A204.1 (cell line): ENCODE measurements at regions not wholly inside any gene's neighbourhood (a gene's known extent, or its start where the extent isn't known, plus 50 kb on each side); places are given as distances from the start of the nearest gene placed in this dataset.
"Not testable (repeated sequence)": the region's sequence is repeated elsewhere in the genome, so short reads cannot be mapped to it uniquely, and the experiment has no call there.

Source experiments
- FAIRE-seq: peaks from 2 replicates; lab custom pipeline; 2012; peaks lifted over from hg19 to GRCh38; lab: Jason Lieb, UNC

GRCh38 chr4:79266136-79266535 is 59.7 kb downstream of the NAA11 start:
- FAIRE-seq: no peak

GRCh38 chr4:79259242-79259641 is 66.6 kb downstream of the NAA11 start:
- FAIRE-seq: no peak

- no peak for FAIRE-seq
Measured at GRCh38 chr4:79258614-79259176, 67.2 kb downstream of the NAA11 start.

GRCh38 chr4:79257953-79258613 is 67.8 kb downstream of the NAA11 start:
- no peak for FAIRE-seq

- FAIRE-seq: no peak
Measured at GRCh38 chr4:79255793-79256192, 70.1 kb downstream of the NAA11 start.

GRCh38 chr4:79253924-79254323 is 71.9 kb downstream of the NAA11 start:
- no peak for FAIRE-seq

- no peak for FAIRE-seq
Measured at GRCh38 chr4:79253168-79253567, 72.7 kb downstream of the NAA11 start.

GRCh38 chr4:79250887-79251286 is 75.0 kb downstream of the NAA11 start:
- FAIRE-seq: no peak

- no peak for FAIRE-seq
Measured at GRCh38 chr4:79249881-79250503, 75.9 kb downstream of the NAA11 start.

GRCh38 chr4:79248610-79249009 is 77.3 kb downstream of the NAA11 start:
- no peak for FAIRE-seq

GRCh38 chr4:79247695-79248394 is 78.0 kb downstream of the NAA11 start:
- no peak for FAIRE-seq

- FAIRE-seq: not testable (repeated sequence)
Measured at GRCh38 chr4:79245200-79245940, 80.5 kb downstream of the NAA11 start.

GRCh38 chr4:79241846-79242245 is 84.0 kb downstream of the NAA11 start:
- no peak for FAIRE-seq

- no peak for FAIRE-seq
Measured at GRCh38 chr4:79237851-79238250, 88.0 kb downstream of the NAA11 start.

GRCh38 chr4:79236785-79237184 is 89.1 kb downstream of the NAA11 start:
- no peak for FAIRE-seq

GRCh38 chr4:79235095-79235494 is 90.8 kb downstream of the NAA11 start:
- FAIRE-seq: no peak

- FAIRE-seq: no peak
Measured at GRCh38 chr4:79233820-79234219, 92.0 kb downstream of the NAA11 start.

- no peak for FAIRE-seq
Measured at GRCh38 chr4:79232540-79232939, 93.3 kb downstream of the NAA11 start.

- FAIRE-seq: no peak
Measured at GRCh38 chr4:79227860-79228259, 98.0 kb downstream of the NAA11 start.

GRCh38 chr4:79225360-79225759 is 100.5 kb downstream of the NAA11 start:
- no peak for FAIRE-seq

- FAIRE-seq: no peak
Measured at GRCh38 chr4:79224777-79225104, 101.1 kb downstream of the NAA11 start.

GRCh38 chr4:79223993-79224776 is 101.7 kb downstream of the NAA11 start:
- FAIRE-seq: no peak
